Endothelial cell of umbilical vein (primary cell): ENCODE measurements at regions not wholly inside any gene's neighbourhood (a gene's known extent, or its start where the extent isn't known, plus 50 kb on each side); places are given as distances from the start of the nearest gene placed in this dataset.

ENCODE experiments used
- BruUV-seq: library from RNA; stranded (reverse); fragments of 400-500 nt; replicated peaks from 2 replicates; lab custom pipeline; 2021; lab: Mats Ljungman, UMichigan
- CTCF ChIA-PET: fragments of 300-600, 350-600 bp; sonication (Branson Sonifier 250); formaldehyde crosslinking; loops from one replicate; lab custom pipeline; 2021; ENCODE audit warnings: antibody characterized with exemption, inconsistent platforms; lab: Charles Lee
- POLR2A ChIA-PET: fragments of 300-600, 350-600 bp; sonication (Branson Sonifier 250); formaldehyde crosslinking; loops from one replicate; lab custom pipeline; 2021; ENCODE audit warnings: antibody characterized with exemption, inconsistent platforms; lab: Charles Lee
- DNase-seq: peaks from one replicate; pipeline ENCODE4 v3.0.0-alpha.2; 2011; ENCODE audit warnings: low read depth, low spot score
- FAIRE-seq: peaks from 2 replicates; lab custom pipeline; 2011; peaks lifted over from hg19 to GRCh38; lab: Jason Lieb, UNC
- H2AFZ ChIP-seq: 2 replicates; pipeline ENCODE4 v1.6.0; 2012; ENCODE audit warnings: low read depth, low read length, control low read depth, inconsistent platforms
- H3K27ac ChIP-seq: 2 replicates; pipeline ENCODE4 v1.5.1; 2011; ENCODE audit warnings: low read depth, mild to moderate bottlenecking, control low read depth, low read length, moderate library complexity; ENCODE audit not compliant: insufficient read depth
- H3K27me3 ChIP-seq, 2 experiments: 2 replicates each; pipeline versions ENCODE4 v1.6.0 to v1.6.1; 2011; ENCODE audit warnings: low read length in 2 of 2, mixed read lengths in 1 of 2; ENCODE audit not compliant: control insufficient read depth in 2 of 2, insufficient read depth in 2 of 2
- H3K36me3 ChIP-seq, 2 experiments: 2 replicates in 1 of 2; 3 replicates in 1 of 2; pipeline ENCODE4 v1.5.1; 2011; ENCODE audit warnings: low read length in 2 of 2, mild to moderate bottlenecking in 1 of 2, moderate library complexity in 1 of 2; ENCODE audit not compliant: control insufficient read depth in 2 of 2, insufficient read depth in 2 of 2; ENCODE audit errors: extremely low read depth in 1 of 2
- H3K4me1 ChIP-seq: 3 replicates; pipeline ENCODE4 v1.5.1; 2011; ENCODE audit warnings: mild to moderate bottlenecking, low read length; ENCODE audit not compliant: control insufficient read depth, insufficient read depth; ENCODE audit errors: extremely low read depth
- H3K4me2 ChIP-seq: 2 replicates; pipeline ENCODE4 v1.6.1; 2011; ENCODE audit warnings: low read length, control low read depth, mixed read lengths; ENCODE audit not compliant: insufficient read depth
- H3K4me3 ChIP-seq, 3 experiments: fragments of 200-600 bp in 1 of 3; sonication (generic), shearing (Covaris generic) in 1 of 3; replicated peaks in 1 of 3; 2 replicates each; pipeline ENCODE4 v1.5.1; 2011 to 2016; ENCODE audit warnings: control low read depth in 3 of 3, low read length in 3 of 3, mild to moderate bottlenecking in 2 of 3, inconsistent platforms in 1 of 3, low read depth in 1 of 3, moderate library complexity in 1 of 3; ENCODE audit not compliant: insufficient read depth in 1 of 3
- H3K79me2 ChIP-seq: 2 replicates; pipeline ENCODE4 v1.6.0; 2012; ENCODE audit warnings: low read length, inconsistent platforms; ENCODE audit not compliant: control insufficient read depth, insufficient read depth
- H3K9ac ChIP-seq: replicated peaks from 2 replicates; pipeline ENCODE3; 2011; ENCODE audit warnings: low read length, control low read depth; ENCODE audit not compliant: insufficient read depth; ENCODE audit errors: extremely low read depth
- H3K9me1 ChIP-seq: replicated peaks from 3 replicates; pipeline ENCODE4 v1.6.0; 2011; ENCODE audit warnings: mild to moderate bottlenecking, low read length; ENCODE audit not compliant: control insufficient read depth, insufficient read depth; ENCODE audit errors: extremely low read depth
- H3K9me3 ChIP-seq: replicated peaks from 2 replicates; pipeline ENCODE4 v1.5.1; 2012; ENCODE audit warnings: low read length, inconsistent platforms; ENCODE audit not compliant: control insufficient read depth, insufficient read depth
- H4K20me1 ChIP-seq: replicated peaks from 2 replicates; pipeline ENCODE3; 2011; ENCODE audit warnings: mild to moderate bottlenecking, low read length; ENCODE audit not compliant: control insufficient read depth, insufficient read depth; ENCODE audit errors: extremely low read depth
- CTCF ChIP-seq, 2 donors: IDR thresholded peaks; 1 replicate in 1 of 2; 2 replicates in 1 of 2; pipeline ENCODE4 v1.5.1; 2011; ENCODE audit warnings: low read length in 2 of 2, mild to moderate bottlenecking in 2 of 2, moderate library complexity in 2 of 2, control low read depth in 1 of 2, inconsistent platforms in 1 of 2, low read depth in 1 of 2; ENCODE audit not compliant: insufficient read depth in 1 of 2; ENCODE audit errors: extremely low read depth in 1 of 2
- EZH2 ChIP-seq: IDR thresholded peaks from 2 replicates; pipeline ENCODE4 v1.6.1; 2012; ENCODE audit warnings: borderline replicate concordance, low read depth, mild to moderate bottlenecking, moderate library complexity, low read length, inconsistent platforms; ENCODE audit not compliant: severe bottlenecking
- FOS ChIP-seq: IDR thresholded peaks from 2 replicates; pipeline ENCODE4 v1.6.1; 2011; ENCODE audit warnings: mild to moderate bottlenecking, low read length, moderate library complexity, borderline replicate concordance; ENCODE audit not compliant: insufficient read depth
- GATA2 ChIP-seq: IDR thresholded peaks from 2 replicates; pipeline ENCODE4 v1.7.0; 2011; ENCODE audit warnings: low read depth, mild to moderate bottlenecking, moderate library complexity, mixed read lengths, low read length; ENCODE audit not compliant: insufficient read length, insufficient read depth
- JUN ChIP-seq: IDR thresholded peaks from 2 replicates; pipeline ENCODE4 v1.6.1; 2011; ENCODE audit warnings: borderline replicate concordance, low read depth; ENCODE audit not compliant: insufficient read length, insufficient read depth
- MAX ChIP-seq: IDR thresholded peaks from 2 replicates; pipeline ENCODE4 v1.6.1; 2011; ENCODE audit not compliant: insufficient read depth, insufficient read length
- MYC ChIP-seq: IDR thresholded peaks from one replicate; pipeline ENCODE4 v1.6.1; 2011; ENCODE audit warnings: mild to moderate bottlenecking, low read depth, low read length
- POLR2A ChIP-seq: IDR thresholded peaks from 2 replicates; pipeline ENCODE4 v1.6.1; 2012; ENCODE audit warnings: low read depth, mild to moderate bottlenecking, control low read depth, low read length
- POLR2AphosphoS5 ChIP-seq: IDR thresholded peaks from 2 replicates; pipeline ENCODE4 v1.6.1; 2012; ENCODE audit warnings: low read depth, mild to moderate bottlenecking, control low read depth, low read length, moderate library complexity; ENCODE audit not compliant: insufficient read depth
- dilution Hi-C: fragments of 300-500 bp; cut with MboI; formaldehyde crosslinking; loops from one replicate; pipeline ENCODE4 v1.15.0; 2019; ENCODE audit warnings: low sequenced_read_pairs; ENCODE audit not compliant: extremely low pct_ligation_motif_present
- intact Hi-C: fragments of 100-400 bp; cut with micrococcal nuclease; formaldehyde crosslinking; loops from one replicate; pipeline ENCODE4 v1.10.0; 2022

GRCh38 chr1:83694449-83694848 is 304.5 kb downstream of the TTLL7 start:
- CTCF ChIA-PET: no interaction called here
- TF ChIP-seq POLR2A: no peak
- no peak for TF ChIP-seq POLR2AphosphoS5
- no peak for TF ChIP-seq MYC
- TF ChIP-seq MAX: no peak
- TF ChIP-seq EZH2: no peak
- no peak for TF ChIP-seq FOS
- no peak for TF ChIP-seq CTCF (IDR thresholded peaks at IDR 0.05; ENCODE audit: extremely low read depth in 1 of 2, insufficient read depth in 1 of 2, low read depth in 1 of 2, low read length in 2 of 2)
- TF ChIP-seq JUN: no peak
- TF ChIP-seq GATA2: no peak
- Histone ChIP-seq H3K27me3 (peaks cover 0 to 3% of the 10 kb centered on the region in 2 experiments), H2AFZ (no peak overlapping the region), H3K9ac (no peak overlapping the region), H3K36me3 (no peaks in the 10 kb centered on the region), H3K27ac (no peak overlapping the region), H3K79me2 (no peaks in the 10 kb centered on the region), H3K9me1 (no peaks in the 10 kb centered on the region), H3K4me2 (no peak overlapping the region), H3K4me1 (peaks cover 11% of the 10 kb centered on the region), H3K9me3 (no peaks in the 10 kb centered on the region), H4K20me1 (no peaks in the 10 kb centered on the region), H3K4me3 (no peak overlapping the region)
- FAIRE-seq (no peak), DNase-seq (no peak)
- intact Hi-C loops (no loop called here), dilution Hi-C loops (no loop called here)
- no TSS peak for BruUV-seq
- POLR2A ChIA-PET: no interaction called here
